ENCODE measurements at regions not wholly inside any gene's neighbourhood (a gene's known extent, or its start where the extent isn't known, plus 50 kb on each side); places are given as distances from the start of the nearest gene placed in this dataset.
"Not testable (repeated sequence)": the region's sequence is repeated elsewhere in the genome, so short reads cannot be mapped to it uniquely, and the experiment has no call there.

DNA sequence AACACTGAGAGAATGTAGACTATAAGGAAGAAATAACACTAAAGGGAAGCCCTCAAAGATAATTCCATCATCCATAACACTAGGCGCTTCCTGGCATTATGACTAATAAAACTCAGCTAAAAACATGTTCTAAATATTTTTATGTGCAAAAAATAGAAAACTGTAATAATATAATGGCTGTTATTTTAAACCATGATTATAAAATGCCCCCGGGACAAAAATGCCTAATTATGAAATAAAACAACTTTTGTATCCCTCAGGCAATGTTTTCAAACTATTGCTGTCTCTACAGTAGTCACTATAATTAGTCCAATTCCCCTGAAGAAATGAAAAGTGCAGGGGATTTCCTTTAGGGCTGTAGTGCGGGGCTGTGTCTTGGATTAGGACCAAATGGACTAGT is 242.4 kb downstream of the RNF144B start:
- no peaks in the 10 kb centered on the region for H3K27me3 ChIP-seq (ENCODE audit: control insufficient read depth in 3 of 3, insufficient read depth in 3 of 3, low read length in 3 of 3)
- FAIRE-seq (no peak), DNase-seq (no peak)
- no peaks in the 10 kb centered on the region for H3K36me3 ChIP-seq (ENCODE audit: control insufficient read depth in 3 of 3, insufficient read depth in 2 of 3, low read depth in 1 of 3, low read length in 3 of 3)
- no peak overlapping the region for H3K27ac ChIP-seq (ENCODE audit: low read depth in 1 of 3, low read length in 2 of 3)
- WGBS, 3 donors = 68 to 82% (median 78%) methylated on average over 3 of the region's 3 CpGs
- no peak overlapping the region for H3K4me3 ChIP-seq (ENCODE audit: low read depth in 1 of 3, low read length in 3 of 3)
- no peaks in the 10 kb centered on the region for H3K4me1 ChIP-seq (ENCODE audit: control insufficient read depth in 3 of 3, insufficient read depth in 2 of 3, low read depth in 1 of 3, low read length in 2 of 3)
- no peaks in the 10 kb centered on the region for H3K9me3 ChIP-seq (ENCODE audit: control insufficient read depth in 2 of 2, insufficient read depth in 1 of 2, low read depth in 1 of 2, low read length in 1 of 2)

DNA sequence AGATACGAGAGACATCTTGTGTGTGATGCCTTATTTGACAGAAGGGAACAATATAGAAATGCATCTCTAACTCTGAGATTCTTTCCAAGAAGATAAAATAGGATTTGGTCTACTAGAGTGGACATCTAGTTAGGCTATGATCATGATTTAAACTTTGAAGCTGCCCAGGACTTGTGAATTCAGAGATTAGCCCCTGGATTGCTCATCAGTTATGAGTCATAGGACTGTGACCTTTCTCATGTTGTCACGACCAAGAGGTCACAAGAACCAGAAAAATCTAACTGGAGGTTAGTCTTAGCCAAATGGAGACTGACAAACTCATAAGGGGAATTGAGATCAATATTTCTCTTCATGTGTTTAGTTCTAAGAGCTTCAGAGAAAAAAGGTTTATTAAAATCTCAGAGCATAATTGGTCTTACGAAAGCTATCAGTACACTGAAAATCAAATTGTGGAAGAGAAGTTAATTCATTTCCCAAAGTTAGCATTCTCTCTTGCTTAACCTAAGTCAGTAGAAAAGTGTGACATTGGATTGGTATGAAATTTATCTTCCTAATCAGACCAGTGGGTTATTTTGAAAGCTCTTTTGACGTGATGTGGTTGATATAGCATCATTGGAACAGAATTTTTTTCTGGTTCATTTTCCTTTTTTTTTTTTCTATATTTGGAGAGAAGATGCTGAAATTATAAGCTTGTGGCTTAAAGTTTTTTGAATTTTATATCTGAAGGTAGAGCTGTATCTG is 245.7 kb downstream of the RNF144B start:
- Histone ChIP-seq H3K36me3 (ENCODE audit: control insufficient read depth in 3 of 3, insufficient read depth in 2 of 3, low read depth in 1 of 3, low read length in 3 of 3) (no peaks in the 10 kb centered on the region), H3K9me3 (ENCODE audit: control insufficient read depth in 2 of 2, insufficient read depth in 1 of 2, low read depth in 1 of 2, low read length in 1 of 2) (no peaks in the 10 kb centered on the region), H3K27ac (ENCODE audit: low read depth in 1 of 3, low read length in 2 of 3) (no peak overlapping the region), H3K27me3 (ENCODE audit: control insufficient read depth in 3 of 3, insufficient read depth in 3 of 3, low read length in 3 of 3) (no peaks in the 10 kb centered on the region), H3K4me3 (ENCODE audit: low read depth in 1 of 3, low read length in 3 of 3) (no peak overlapping the region), H3K4me1 (ENCODE audit: control insufficient read depth in 3 of 3, insufficient read depth in 2 of 3, low read depth in 1 of 3, low read length in 2 of 3) (no peaks in the 10 kb centered on the region)
- 54 to 64% (median 57%) methylated on average over 4 of the region's 4 CpGs for WGBS, 3 donors
- no peak for FAIRE-seq
- no peak for DNase-seq

DNA sequence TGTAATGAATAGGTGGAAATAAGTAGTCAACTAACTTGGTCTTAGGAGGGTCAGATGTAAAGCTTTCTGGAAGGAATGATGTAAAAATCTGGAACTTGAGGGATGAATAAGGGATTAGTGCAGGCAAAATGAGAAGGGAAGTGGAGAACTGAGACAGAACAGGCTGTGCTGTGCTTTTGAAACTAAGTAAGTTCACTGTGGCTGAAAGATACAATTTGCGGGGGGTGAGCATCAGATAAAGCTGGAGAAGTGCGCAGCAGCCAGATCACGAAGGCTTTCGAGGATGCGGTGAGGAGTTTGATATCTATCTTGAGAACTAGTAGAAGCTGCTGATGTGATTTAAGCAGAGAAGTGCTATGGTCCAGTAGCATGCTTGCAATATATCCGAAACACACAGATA is 247.8 kb downstream of the RNF144B start:
- no peak for DNase-seq
- WGBS, 3 donors = 91 to 92% (median 91%) methylated on average over 6 of the region's 6 CpGs
- Histone ChIP-seq H3K36me3 (ENCODE audit: control insufficient read depth in 3 of 3, insufficient read depth in 2 of 3, low read depth in 1 of 3, low read length in 3 of 3) (no peaks in the 10 kb centered on the region), H3K4me1 (ENCODE audit: control insufficient read depth in 3 of 3, insufficient read depth in 2 of 3, low read depth in 1 of 3, low read length in 2 of 3) (no peaks in the 10 kb centered on the region), H3K4me3 (ENCODE audit: low read depth in 1 of 3, low read length in 3 of 3) (no peak overlapping the region), H3K27me3 (ENCODE audit: control insufficient read depth in 3 of 3, insufficient read depth in 3 of 3, low read length in 3 of 3) (no peaks in the 10 kb centered on the region), H3K9me3 (ENCODE audit: control insufficient read depth in 2 of 2, insufficient read depth in 1 of 2, low read depth in 1 of 2, low read length in 1 of 2) (no peaks in the 10 kb centered on the region), H3K27ac (ENCODE audit: low read depth in 1 of 3, low read length in 2 of 3) (no peak overlapping the region)
- no peak for FAIRE-seq

DNA sequence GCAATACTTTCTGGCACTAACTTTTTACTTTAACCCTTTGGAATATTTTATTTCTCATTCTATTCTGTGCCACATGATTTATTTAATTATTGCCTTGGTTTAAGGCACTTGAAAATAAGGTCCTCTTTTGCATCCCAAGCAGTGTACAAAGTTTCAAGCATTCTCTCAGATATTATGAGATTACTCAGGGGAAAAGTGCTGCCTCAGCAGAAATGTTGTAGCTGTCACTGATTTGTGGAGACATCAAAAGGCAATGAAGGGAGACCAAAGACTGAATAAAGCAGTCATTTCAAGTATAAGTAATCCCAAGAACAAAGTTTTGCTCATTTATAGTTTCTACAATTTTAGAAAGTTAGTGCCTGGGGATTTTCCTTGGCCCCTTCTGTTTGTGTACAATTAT is 253.0 kb downstream of the RNF144B start:
- DNase-seq (no peak), FAIRE-seq (no peak)
- no peaks in the 10 kb centered on the region for H3K4me1 ChIP-seq (ENCODE audit: control insufficient read depth in 3 of 3, insufficient read depth in 2 of 3, low read depth in 1 of 3, low read length in 2 of 3)
- H3K36me3 ChIP-seq (ENCODE audit: control insufficient read depth in 3 of 3, insufficient read depth in 2 of 3, low read depth in 1 of 3, low read length in 3 of 3) = no peaks in the 10 kb centered on the region
- no peak overlapping the region for H3K4me3 ChIP-seq (ENCODE audit: low read depth in 1 of 3, low read length in 3 of 3)
- H3K27me3 ChIP-seq (ENCODE audit: control insufficient read depth in 3 of 3, insufficient read depth in 3 of 3, low read length in 3 of 3) = no peaks in the 10 kb centered on the region
- H3K27ac ChIP-seq (ENCODE audit: low read depth in 1 of 3, low read length in 2 of 3) = no peak overlapping the region
- H3K9me3 ChIP-seq (ENCODE audit: control insufficient read depth in 2 of 2, insufficient read depth in 1 of 2, low read depth in 1 of 2, low read length in 1 of 2) = no peaks in the 10 kb centered on the region

DNA sequence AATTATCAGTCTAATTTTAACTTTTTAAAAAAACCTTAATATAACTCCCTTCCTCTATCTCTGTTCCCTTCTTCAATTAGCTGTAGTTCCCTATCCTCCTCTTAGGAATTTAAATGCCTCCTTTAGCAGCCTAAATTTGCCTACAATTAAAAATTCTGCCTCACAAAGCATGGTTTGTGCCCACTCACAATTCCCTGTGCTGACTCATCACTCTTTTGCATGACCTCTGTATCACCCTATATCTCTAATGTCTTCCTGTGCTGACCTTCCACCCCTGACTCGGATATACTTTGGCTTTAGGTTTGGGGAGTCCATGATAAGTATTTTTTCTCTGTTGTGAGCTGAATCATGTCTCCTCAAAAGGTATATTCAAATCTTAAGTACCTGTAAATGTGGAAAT is 253.6 kb downstream of the RNF144B start:
- WGBS, 3 donors = 14 to 35% (median 33%) methylated on average over 1 of the region's 1 CpG
- Histone ChIP-seq H3K9me3 (ENCODE audit: control insufficient read depth in 2 of 2, insufficient read depth in 1 of 2, low read depth in 1 of 2, low read length in 1 of 2) (no peaks in the 10 kb centered on the region), H3K4me1 (ENCODE audit: control insufficient read depth in 3 of 3, insufficient read depth in 2 of 3, low read depth in 1 of 3, low read length in 2 of 3) (no peaks in the 10 kb centered on the region), H3K4me3 (ENCODE audit: low read depth in 1 of 3, low read length in 3 of 3) (no peak overlapping the region), H3K27ac (ENCODE audit: low read depth in 1 of 3, low read length in 2 of 3) (no peak overlapping the region), H3K27me3 (ENCODE audit: control insufficient read depth in 3 of 3, insufficient read depth in 3 of 3, low read length in 3 of 3) (no peaks in the 10 kb centered on the region), H3K36me3 (ENCODE audit: control insufficient read depth in 3 of 3, insufficient read depth in 2 of 3, low read depth in 1 of 3, low read length in 3 of 3) (no peaks in the 10 kb centered on the region)
- DNase-seq (no peak), FAIRE-seq (no peak)

DNA sequence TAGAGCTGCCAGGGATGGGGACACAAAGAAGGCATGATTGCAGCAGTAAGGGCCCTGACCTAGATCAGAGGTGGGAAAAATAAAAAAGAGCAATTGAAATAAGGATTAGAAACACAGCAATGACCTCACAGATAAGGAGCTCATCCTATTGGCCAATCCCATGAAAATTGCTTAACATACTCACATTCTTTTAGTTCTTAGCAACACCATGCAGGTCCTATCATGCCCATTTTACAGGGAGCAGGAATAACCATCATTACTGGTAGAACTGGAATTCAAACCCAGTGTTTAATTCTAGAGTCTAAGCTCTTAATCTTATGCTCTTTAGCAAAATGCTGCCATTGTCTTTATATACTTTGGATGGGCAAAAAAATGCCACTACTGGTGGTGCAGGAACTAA is 267.7 kb downstream of the RNF144B start:
- Histone ChIP-seq H3K36me3 (ENCODE audit: control insufficient read depth in 3 of 3, insufficient read depth in 2 of 3, low read depth in 1 of 3, low read length in 3 of 3) (no peaks in the 10 kb centered on the region), H3K4me1 (ENCODE audit: control insufficient read depth in 3 of 3, insufficient read depth in 2 of 3, low read depth in 1 of 3, low read length in 2 of 3) (no peaks in the 10 kb centered on the region), H3K27me3 (ENCODE audit: control insufficient read depth in 3 of 3, insufficient read depth in 3 of 3, low read length in 3 of 3) (no peaks in the 10 kb centered on the region), H3K27ac (ENCODE audit: low read depth in 1 of 3, low read length in 2 of 3) (no peak overlapping the region), H3K9me3 (ENCODE audit: control insufficient read depth in 2 of 2, insufficient read depth in 1 of 2, low read depth in 1 of 2, low read length in 1 of 2) (no peaks in the 10 kb centered on the region), H3K4me3 (ENCODE audit: low read depth in 1 of 3, low read length in 3 of 3) (no peak overlapping the region)
- FAIRE-seq (no peak), DNase-seq (no peak)

DNA sequence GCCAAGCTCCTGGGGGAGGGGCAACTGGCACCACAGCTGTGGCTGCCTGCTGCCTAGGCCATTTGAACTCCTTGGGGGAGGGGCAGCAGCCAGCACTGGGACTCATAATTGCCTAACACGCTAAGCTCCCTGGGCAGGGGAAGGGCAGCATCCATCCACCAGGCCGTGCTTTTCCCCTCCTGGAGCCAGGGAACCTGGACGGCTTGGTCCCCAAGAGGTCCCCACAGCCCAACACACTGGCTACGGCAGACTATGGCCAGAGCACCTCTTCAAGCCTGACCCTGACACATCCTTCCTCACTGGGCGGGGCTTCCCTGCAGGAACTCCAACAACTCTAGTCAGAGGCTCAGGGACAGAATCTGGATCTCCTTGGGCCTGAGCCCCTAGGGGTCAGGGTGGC is 269.4 kb downstream of the RNF144B start:
- DNase-seq = no peak

DNA sequence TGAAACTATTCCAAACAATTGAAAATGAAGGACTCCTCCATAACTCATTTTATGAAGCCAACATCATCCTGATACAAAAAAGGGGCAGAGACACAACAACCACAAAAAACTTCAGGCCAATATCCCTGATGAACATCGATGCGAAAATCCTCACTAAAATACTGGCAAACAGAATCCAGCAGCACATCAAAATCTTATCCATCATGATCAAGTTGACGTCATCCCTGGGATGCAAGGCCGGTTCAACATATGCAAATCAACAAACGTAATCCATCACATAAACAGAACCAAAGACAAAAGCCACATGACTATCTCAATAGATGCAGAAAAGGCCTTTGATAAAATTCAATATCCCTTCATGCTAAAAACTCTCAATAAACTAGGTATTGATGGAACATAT is 272.8 kb downstream of the RNF144B start:
- FAIRE-seq; H3K36me3 ChIP-seq (ENCODE audit: control insufficient read depth in 3 of 3, insufficient read depth in 2 of 3, low read depth in 1 of 3, low read length in 3 of 3); H3K27me3 ChIP-seq (ENCODE audit: control insufficient read depth in 3 of 3, insufficient read depth in 3 of 3, low read length in 3 of 3); H3K27ac ChIP-seq (ENCODE audit: low read depth in 1 of 3, low read length in 2 of 3); H3K4me1 ChIP-seq (ENCODE audit: control insufficient read depth in 3 of 3, insufficient read depth in 2 of 3, low read depth in 1 of 3, low read length in 2 of 3); H3K4me3 ChIP-seq (ENCODE audit: low read depth in 1 of 3, low read length in 3 of 3); H3K9me3 ChIP-seq (ENCODE audit: control insufficient read depth in 2 of 2, insufficient read depth in 1 of 2, low read depth in 1 of 2, low read length in 1 of 2); DNase-seq: not testable (repeated sequence)
- 89 to 91% (median 90%) methylated on average over 5 of the region's 5 CpGs for WGBS, 3 donors

More for the DNA sequence above, 269.4 kb downstream of the RNF144B start:
- H3K36me3 ChIP-seq (ENCODE audit: control insufficient read depth in 3 of 3, insufficient read depth in 2 of 3, low read depth in 1 of 3, low read length in 3 of 3) = no peaks in the 10 kb centered on the region
- H3K9me3 ChIP-seq (ENCODE audit: control insufficient read depth in 2 of 2, insufficient read depth in 1 of 2, low read depth in 1 of 2, low read length in 1 of 2) = no peaks in the 10 kb centered on the region
- no peak overlapping the region for H3K4me3 ChIP-seq (ENCODE audit: low read depth in 1 of 3, low read length in 3 of 3)
- no peaks in the 10 kb centered on the region for H3K4me1 ChIP-seq (ENCODE audit: control insufficient read depth in 3 of 3, insufficient read depth in 2 of 3, low read depth in 1 of 3, low read length in 2 of 3)
- FAIRE-seq = no peak
- no peak overlapping the region for H3K27ac ChIP-seq (ENCODE audit: low read depth in 1 of 3, low read length in 2 of 3)
- 66 to 84% (median 79%) methylated on average over 5 of the region's 5 CpGs for WGBS, 3 donors
- H3K27me3 ChIP-seq (ENCODE audit: control insufficient read depth in 3 of 3, insufficient read depth in 3 of 3, low read length in 3 of 3) = no peaks in the 10 kb centered on the region

DNA sequence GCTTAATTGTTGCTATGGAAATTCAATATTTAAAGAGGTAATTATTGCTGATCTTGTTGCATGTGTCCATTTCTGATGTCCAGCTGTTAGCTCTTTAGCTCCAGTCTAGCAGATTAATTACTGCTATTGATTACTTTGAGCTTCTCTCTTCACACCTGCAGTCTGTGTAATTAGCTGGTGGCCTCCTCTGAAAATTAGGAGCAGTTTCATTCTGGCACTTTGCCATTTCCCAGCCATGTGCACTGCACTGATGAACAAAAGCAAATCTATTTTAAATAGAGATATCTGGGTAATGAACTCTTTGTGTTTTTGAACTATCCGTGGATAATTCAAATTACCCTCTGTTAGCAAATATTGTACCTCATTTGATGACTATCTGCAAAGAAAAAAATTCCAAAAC is 275.9 kb downstream of the RNF144B start:
- H3K27me3 ChIP-seq (ENCODE audit: control insufficient read depth in 3 of 3, insufficient read depth in 3 of 3, low read length in 3 of 3) = peaks cover 0 to 3% (median 0%) of the 10 kb centered on the region in 3 donors
- FAIRE-seq (no peak), DNase-seq (no peak)
- no peak overlapping the region for H3K4me3 ChIP-seq (ENCODE audit: low read depth in 1 of 3, low read length in 3 of 3)
- no peak overlapping the region for H3K27ac ChIP-seq (ENCODE audit: low read depth in 1 of 3, low read length in 2 of 3)
- H3K4me1 ChIP-seq (ENCODE audit: control insufficient read depth in 3 of 3, insufficient read depth in 2 of 3, low read depth in 1 of 3, low read length in 2 of 3) = no peaks in the 10 kb centered on the region
- H3K36me3 ChIP-seq (ENCODE audit: control insufficient read depth in 3 of 3, insufficient read depth in 2 of 3, low read depth in 1 of 3, low read length in 3 of 3) = no peaks in the 10 kb centered on the region
- 14 to 35% (median 17%) methylated on average over 1 of the region's 1 CpG for WGBS, 3 donors
- H3K9me3 ChIP-seq (ENCODE audit: control insufficient read depth in 2 of 2, insufficient read depth in 1 of 2, low read depth in 1 of 2, low read length in 1 of 2) = no peaks in the 10 kb centered on the region

All from small intestine (tissue), 7 donors.